LoVo (cell line): ENCODE measurements at regions not wholly inside any gene's neighbourhood (a gene's known extent, or its start where the extent isn't known, plus 50 kb on each side); places are given as distances from the start of the nearest gene placed in this dataset.

Experiments used
- DNase-seq: peaks from one replicate; pipeline ENCODE4 v3.0.0-alpha.2; 2016; ENCODE audit warnings: low spot score

DNA sequence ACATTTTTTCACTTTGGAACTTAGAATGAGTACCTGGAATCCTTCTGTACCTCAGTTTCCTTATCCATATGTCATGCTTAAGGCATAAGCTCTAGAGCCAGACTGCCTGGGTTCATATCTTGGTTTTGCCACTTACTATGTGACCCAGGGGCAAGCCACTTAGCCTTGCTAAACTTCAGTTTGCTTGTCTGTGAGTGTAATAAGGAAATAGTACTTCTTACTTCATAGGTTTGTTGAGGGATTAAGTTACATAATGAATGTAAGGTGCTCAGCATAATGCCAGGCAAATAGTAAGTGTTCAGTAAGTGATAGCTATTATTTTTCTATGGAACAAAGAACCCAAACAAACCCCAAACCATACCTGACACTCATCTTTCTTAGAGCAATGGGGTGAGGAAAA, 225.1 kb downstream of the BCAT1 start:
- no peak for DNase-seq

DNA sequence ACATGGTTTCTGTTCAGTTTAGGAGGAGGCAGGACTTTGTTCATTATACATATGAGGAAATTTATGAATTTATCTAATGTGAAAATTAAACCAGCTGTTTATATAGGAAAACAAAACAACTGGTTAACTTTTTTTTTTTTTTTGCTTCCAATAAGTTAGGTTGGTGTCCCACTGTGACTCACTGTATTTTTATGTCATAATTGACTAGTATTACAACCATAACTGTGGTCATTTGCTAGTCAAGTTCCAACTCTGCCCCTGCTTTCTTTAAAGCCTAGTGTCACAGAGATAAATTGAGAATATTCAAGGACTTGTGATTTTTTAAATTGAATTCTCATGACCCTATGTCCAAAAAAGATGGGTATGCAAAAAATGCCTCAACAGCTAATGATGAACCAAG, 227.7 kb downstream of the BCAT1 start:
- DNase-seq, result no peak

DNA sequence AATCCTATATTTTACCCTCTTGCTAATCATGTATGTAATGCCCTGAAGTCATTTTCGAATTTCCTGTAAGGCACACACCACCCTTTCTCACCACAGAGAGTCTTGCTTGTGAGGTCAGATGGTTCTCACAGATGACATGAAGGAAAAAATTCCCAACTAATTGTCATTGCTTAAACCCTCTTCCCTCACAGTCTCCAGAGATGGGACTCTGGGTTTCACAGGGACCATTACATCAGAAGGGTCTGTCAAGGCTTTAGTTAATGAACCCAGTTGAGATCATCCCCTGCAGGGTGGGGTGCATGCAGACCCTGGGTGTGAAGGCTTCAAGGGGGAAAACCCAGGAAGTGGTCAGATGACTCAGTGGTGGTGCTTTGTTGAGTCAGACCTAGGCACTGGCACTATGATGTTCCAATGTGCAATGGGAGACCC, 229.6 kb downstream of the BCAT1 start:
- no peak for DNase-seq

DNA sequence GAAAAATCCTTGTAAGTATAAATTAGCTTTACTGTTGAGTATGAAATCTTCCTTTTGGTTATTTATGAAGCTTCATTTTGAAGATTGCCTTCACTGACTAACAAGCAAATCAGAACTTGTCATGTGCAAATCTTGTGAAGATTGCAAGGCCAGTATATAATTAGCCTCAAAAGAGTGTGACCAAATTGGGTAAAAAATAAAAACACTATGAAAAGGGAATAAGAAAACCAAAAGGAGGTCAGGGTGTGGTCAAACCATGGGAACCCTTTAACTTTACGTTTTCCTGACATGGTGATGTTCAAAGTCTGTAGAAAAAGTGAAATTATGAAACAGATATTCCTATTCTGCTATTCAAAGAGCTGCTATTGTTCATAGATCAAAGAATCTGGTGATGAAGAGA, 230.3 kb downstream of the BCAT1 start:
- no peak for DNase-seq

DNA sequence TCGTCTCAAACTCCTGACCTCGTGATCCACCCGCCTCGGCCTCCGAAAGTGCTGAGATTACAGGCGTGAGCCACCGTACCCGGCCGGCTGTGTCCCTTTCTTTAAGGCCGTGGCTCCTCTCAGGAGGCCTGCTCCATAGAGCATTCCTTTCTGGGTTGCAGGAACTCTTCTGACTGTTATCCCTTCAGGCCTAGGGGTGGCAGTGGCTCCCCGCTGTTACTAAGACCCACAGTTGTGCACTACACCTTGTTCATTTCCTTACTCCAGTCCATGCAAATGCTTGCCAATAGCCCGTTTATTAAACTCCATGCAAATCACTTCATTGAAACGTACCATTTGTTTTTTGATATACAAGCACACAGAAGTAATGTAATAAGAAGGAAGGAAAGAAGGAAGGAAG, 234.7 kb downstream of the BCAT1 start:
- no peak for DNase-seq

DNA sequence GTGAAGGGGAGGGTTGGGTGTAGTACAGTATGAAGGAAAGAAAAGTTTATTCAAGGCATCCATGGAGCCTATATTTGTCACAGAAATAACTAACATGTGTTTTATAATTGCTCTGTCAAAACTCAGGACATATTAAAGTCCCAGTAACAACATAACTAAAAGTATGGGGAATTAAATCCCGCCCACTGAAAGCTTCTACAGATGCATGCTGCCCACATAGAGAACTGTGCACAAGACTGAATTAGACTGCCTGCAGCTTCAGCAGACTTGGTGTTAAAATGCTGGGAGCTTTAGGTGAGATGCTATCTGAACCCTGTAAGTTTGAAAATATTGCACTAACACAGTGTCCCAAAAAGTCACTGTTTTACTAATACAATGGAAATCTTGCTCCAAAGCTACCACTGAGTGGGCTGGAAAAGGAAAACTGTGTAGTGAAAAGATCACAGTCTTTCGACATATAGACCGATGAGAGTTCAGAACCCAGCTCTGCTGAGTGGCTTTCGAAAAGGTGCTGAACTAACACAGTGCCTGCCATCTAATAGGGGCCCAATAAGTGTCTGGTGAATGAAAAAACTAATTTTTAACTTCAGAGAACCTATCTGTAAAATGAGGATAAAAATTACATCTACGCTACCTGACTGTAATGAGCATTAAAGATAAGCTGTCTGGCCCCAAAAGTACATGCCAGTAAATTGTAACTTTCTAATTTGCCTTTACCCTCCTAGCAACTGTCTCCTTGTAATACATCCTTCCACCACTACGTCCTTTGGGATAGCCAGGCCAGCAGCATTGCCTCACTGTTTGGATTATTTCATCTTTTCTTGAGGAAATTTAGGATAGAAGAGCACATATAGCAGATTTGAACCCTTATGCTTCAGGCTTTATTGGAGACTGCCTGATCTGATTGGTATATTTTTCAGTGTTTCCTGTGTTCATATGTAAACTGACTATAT, 237.6 kb downstream of the BCAT1 start:
- DNase-seq, result no peak

DNA sequence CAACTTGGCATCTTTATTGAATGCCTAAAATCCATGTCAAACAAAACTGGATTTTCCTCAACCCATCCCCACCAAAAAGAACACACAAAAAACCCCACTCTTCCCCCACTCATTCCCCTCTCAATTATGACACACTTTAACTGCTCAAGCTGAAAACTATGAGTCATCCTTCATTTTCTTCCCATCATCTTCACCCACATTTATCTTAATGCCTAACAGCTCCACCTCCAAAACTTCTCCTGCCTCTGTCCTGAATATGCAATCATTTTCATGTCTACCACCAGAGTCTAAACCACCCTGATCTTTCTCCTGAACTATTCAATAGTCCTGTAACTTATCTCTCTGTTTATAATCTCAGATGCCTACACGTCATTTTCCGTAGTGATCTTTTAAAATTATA, 239.7 kb downstream of the BCAT1 start:
- no peak for DNase-seq

DNA sequence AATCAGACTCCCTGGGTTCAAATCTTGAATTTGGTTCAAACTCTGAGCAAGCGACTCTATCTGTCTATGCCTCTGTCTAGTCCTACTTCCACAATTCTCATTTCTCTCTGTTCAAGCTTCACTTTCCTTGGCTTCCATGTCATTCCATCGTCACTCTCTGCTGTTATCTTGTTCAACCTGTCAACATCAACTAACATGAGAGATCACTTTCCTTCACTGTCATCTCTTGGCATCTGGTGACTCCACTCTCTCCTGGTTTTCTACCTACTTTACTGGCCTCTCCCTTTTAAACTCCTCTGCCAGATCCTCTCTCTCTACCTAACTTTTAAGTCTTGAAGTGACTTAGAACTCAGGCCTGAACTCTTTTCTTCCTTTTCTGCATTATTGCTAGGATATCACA, 240.2 kb downstream of the BCAT1 start:
- DNase-seq, result no peak

DNA sequence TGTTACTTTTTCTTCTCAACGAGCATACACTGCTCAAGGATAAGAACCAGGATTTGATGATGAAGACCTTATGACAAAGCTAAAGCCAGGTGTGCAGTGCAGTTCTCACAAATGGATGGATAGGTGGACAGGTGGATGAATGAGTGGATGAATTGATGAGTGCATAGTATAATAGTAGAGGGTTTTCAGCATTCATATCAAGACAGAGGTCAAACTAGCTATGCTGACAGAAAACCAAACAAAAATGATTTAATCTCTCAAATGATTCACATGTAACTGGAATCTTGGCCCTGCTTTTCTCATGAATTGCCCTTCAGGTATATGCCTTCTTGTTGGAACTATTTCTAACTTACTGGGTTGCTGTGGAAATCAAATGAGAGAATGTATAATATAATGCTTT, 240.9 kb downstream of the BCAT1 start:
- DNase-seq, result no peak

DNA sequence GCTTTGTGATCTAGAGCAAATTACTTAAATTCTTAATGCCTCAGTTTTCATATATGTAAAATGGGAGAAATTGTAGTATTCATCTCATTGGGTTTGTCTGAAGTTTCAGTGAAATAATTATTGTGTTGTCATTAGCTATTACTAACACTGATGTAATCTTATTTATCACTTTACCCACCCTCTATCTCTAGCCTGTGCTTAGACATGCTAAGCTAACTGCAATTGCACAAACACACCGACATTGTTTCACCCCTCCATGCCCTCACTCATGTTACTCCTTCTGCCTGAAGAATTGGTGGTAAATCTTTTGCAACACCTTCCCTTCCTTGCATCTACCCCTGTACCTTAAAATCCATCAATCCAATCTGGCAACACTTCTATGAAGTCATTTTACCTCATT, 241.6 kb downstream of the BCAT1 start:
- DNase-seq, result no peak

DNA sequence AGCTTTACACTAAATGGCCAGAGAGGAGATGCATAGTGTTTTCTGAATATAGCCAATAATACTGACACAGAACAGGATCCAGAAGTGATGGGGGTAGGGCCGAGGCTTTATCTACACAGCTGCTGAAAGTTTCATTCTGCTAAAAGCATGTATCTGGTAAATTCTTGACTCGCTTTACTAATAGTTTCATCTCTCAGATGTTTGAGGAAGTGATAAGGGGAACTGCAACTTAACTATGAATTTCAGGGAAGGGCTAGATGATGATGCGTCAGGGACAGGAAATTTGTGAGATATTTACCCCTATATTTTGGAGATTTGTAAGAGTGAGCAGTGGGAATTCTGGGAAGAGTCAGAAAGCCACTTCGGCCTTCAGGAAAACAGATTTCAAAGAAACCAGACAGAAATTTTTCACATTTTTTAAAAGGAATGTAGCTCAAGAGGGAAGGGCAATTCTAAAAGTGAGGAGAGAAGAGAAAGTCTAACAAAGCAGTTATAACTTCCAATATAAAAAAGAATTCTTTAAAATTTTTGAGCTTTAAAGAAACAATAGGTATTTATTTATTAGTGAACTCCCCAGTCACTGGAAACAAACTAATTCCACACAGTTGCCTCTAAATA, 243.1 kb downstream of the BCAT1 start:
- no peak for DNase-seq

DNA sequence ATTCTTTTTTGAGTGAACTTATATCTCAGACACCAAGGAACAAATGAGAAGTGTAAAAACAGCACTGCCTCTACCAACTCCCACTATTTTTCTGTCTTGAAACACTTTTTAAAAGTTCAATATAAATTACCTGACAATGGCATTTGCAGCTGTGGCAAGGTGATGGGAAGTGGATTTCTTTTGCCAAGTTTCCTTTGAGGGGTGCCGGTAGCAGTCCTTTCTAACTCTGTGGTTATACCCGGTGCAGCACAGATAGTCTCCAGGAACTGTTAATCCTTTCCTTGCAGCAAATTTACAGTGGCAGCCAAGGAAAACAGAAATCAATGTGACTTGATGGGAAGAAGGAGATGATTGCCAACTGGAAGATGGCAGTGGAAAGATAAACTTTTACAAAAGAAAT, 243.7 kb downstream of the BCAT1 start:
- no peak for DNase-seq

DNA sequence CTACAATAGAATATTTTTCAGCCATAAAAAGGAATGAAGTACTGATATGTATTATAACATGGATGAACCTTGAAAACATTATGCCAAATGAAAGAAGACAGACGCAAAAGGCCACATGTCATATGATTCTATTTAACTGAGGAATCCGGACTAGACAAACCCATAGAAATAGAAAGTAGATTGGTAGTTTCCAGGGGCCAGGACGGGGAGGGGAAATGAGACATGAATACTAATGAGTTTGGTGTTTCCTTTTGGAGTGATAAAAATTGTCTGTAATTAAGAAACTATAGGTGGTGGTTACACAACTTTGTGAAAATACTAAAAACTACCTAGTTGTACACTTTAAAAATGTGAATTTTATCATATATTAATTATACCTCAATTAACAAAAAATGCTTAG, 247.6 kb downstream of the BCAT1 start:
- no peak for DNase-seq

DNA sequence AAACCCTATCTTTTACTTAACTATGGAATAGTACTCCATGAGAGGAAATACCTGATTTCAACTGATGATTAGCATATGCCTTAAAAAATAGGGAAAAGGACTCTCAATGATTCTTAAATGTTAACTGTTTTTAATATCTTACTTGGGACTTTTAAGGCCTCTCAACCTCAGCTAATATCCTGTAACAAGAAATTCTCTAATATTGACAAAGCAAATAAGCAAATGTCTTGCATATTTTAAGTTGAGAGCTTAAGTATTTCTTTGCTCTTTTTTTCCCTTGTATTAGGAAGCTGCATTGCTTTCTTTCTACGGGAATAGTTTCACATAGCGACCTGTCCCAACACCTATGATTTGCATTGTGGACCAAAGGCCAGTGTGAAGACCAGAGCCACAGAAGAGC, 249.9 kb downstream of the BCAT1 start:
- DNase-seq, result no peak

DNA sequence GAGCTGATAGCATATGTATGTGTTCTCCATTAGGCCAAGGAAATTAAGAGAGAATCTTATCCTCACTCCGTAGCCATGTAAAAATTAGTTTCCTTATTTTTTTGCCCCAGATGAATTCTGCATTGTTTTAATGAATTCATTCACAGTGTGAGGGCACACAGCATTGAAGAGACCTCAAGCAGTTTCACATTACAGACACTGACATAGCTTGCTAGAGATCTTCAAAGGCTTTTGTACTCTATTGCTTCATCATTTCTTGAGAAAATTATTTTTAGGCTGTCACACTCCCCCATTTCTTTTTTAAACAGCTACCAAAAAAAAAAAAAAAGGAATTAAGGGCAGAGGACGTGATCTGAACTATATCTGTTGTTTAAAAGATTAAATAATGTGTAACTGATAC, 251.1 kb downstream of the BCAT1 start:
- DNase-seq, result no peak

DNA sequence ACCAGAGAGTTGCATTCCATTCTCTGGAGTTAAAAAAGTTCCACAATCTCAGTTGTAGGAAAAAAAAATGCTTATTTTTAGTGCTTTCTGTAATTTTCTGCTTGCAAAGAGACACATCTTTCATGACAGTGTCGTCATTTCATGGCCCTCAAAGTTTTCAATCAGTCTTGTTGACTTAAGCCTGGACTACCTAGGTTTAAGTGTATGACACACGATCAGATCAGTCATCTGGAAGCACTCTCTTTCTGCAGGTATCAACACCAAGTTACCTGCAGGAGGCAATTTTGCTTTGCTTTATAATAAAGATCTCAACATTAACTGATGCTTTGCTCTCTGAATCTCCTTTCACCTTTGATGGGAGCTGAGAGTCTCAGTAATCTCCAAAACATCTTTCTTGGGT, 251.6 kb downstream of the BCAT1 start:
- DNase-seq, result no peak

DNA sequence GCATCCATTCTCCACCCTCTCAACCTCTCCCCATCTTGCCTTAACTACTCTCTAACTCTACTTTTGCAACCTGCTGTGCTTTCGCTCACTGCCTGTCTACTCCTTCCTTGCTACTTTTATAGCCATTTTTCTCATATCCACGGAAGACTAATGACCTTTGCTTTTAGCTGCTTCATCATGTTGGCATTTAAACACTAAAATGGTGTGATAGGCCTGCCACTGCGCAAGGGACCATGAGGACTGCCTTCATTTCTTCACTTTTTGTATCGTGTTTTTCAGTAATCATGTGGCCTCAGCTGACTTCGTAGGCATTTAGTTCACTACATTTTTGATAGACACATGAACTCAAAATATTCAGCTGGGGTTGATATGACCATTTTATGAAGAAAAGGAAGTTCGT, 252.1 kb downstream of the BCAT1 start:
- DNase-seq, result no peak

DNA sequence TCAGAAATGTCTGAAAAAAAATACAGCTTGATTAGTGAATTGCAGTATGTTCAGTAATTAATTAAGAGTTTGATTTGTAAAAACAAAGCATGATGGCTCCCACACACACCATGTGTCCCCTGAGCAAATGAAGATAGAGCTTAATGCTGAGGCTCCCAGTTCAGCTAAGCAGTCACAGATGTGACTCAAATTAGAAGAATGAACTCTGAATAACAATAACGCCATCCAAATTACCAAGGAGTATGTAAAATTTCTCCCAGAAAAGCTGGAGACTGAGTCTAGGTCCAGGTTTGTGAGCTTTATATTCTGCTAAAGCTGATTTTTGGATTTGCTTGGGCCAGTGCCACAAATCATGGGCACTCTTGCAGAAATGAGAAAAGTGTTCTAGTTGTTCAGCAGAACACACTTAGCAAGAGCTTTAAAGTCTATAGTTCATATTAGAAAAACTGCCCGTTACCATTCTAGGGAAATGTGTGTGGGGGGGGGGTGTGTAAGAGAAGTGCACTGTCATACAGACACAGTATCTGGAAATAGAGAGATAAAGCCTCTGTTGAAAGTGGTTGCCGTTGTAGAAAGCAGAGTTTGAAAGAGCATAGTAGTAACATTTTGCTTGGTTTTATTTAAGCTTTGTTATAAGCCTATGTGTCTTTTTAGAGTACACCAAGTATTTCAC, 253.1 kb downstream of the BCAT1 start:
- no peak for DNase-seq

DNA sequence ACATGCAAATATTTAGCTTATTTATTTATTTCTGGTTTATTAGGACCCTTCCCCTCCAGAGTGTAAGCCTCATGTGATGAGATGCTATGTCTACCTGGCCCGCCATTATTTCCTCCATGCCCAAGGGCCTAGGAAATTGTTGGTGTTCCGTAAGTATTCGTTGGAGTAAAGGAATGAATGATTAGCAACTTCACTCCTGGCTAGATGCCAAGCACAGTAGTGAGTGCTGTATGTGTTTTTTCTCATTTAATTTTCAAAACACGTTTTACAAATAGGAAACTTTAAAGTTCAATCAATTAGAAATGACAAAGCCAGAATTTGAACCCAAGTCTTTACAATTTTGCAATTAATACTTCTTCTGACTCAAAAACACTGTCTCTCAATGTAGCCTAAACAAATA, 253.8 kb downstream of the BCAT1 start:
- DNase-seq, result no peak

DNA sequence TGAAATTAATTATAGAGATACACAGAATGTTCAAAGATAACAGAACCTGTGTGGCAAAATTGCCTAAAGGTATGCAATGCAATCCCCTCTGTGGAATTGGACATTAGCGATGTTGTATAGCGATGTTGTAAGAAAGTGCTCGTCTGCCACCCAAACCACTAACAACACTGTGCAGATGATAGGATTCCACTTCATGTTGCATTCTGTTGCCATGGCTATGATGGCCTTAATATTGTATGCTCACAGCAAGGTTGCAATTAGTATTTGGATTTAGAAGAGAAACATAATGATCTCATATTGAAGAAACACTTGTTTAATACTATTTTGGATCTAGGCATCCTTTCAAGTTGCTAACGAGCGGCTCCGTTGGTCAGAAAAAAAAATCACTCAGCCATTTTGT, 260.3 kb downstream of the BCAT1 start:
- DNase-seq, result no peak

DNA sequence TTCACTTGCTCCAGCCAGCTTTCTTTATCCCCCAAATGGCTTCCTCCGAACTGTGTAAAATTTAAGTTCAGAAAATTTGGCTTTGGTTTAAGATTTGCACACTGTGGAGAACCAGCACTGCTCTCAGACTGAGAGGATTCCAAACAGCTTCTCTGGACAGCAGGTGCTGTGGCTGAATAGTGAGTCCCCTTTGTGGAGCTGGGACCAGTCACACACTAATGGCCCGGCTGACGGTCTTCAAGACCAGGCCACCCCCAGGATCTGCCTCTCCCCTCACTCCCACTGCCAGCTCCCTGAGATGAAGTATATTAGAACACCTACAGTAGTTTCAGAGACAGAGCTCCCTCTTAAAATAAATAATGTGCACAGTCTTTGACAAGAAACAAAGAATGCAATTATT, 267.3 kb downstream of the BCAT1 start:
- no peak for DNase-seq

DNA sequence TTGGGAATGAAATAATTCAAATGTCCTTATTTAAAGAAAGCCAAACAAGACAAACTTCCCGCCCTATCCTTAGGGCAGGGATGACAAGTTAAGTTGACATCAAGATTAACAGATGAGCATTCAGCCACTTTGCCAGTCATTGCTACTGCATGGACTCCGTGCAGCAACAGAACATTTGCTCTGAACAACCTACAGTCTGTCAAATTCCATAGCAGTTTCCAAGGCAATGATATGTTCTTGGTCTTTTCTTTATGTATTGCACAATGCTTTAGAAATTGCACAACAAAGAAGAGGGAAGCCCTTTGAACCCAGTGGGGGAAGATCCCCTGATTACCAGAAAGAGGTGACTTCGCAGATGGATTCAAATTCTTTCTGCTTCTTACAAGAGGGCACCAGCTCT, 269.8 kb downstream of the BCAT1 start:
- DNase-seq, result no peak

DNA sequence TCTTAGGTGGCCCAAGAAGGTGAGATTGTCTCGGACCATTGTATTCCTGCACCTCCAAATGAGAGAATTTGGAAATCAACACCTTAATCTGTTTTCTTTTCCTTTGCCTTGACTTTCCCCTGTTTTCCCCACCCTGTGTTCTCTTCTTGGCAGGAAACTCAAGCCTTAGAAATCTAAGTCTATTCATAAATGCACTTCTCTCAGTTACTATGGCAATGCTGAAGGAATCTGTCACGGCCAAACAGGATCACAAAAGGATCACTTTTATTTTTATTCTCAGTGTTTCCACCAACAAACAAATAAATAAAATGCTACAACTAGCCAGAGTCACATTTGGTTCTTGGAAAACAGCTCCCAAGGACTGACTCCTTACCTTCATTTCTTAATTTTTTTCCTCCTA, 270.5 kb downstream of the BCAT1 start:
- DNase-seq, result no peak
